ENCODE measurements at regions not wholly inside any gene's neighbourhood (a gene's known extent, or its start where the extent isn't known, plus 50 kb on each side); places are given as distances from the start of the nearest gene placed in this dataset.

DNA sequence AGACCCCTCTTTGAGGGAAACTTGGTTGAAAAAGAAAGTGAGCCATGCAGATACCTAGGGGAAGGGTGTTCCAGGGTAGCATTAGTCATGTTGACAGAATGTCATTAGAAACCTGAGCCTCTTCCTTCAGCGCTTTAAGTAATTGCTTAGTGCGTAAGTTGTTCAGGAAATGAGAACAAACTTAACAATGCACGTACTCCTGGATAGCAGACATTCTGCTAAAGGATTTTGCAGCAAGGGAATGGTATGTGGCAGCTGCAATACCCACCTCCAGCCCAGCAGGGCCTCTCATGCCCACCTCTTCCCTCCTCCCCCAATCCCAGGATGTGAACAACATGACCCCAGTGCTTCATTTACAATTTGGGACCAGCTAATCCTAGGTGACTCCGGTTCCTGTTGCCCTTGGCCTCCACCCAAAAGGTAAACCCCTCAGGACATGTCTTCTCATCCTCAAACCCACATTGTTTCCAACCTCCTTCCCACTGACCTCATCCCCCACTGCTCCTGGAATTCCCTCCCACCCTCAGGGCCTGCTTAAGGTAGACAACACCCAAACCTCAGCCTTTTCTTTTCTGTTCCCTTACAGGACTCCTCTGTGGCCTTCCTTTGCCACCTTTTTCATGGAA lies 98.0 kb upstream of the BCAR3 start:
- POLR2A ChIA-PET = no interaction called here
- DNase-seq (ENCODE audit: low read depth, low spot score) (no peak), ATAC-seq (no peak), FAIRE-seq (no peak)
- CTCF ChIA-PET = no interaction called here
- Histone ChIP-seq H3K4me2 (ENCODE audit: control insufficient read depth, insufficient read depth) (no peak overlapping the region), H3K27ac (ENCODE audit: control insufficient read depth, insufficient read depth) (no peak overlapping the region), H3K27me3 (replicated peaks in 1 of 2; ENCODE audit: control insufficient read depth in 2 of 2, insufficient read depth in 2 of 2, low read length in 1 of 2) (0 out of 4 replicates have a peak, but pooled peaks cover 0 to 3% of the 10 kb centered on the region in 2 experiments), H3K4me3 (no peak overlapping the region), H3K9me3 (replicated peaks; ENCODE audit: control insufficient read depth, insufficient read depth, low read length) (no peaks in the 10 kb centered on the region; the same call in 2 of the 3 replicates), H3K9ac (ENCODE audit: control insufficient read depth, insufficient read depth, low read length) (no peak overlapping the region), H2AFZ (ENCODE audit: control insufficient read depth, low read depth, low read length) (no peak overlapping the region), H4K20me1 (ENCODE audit: control insufficient read depth, insufficient read depth) (no peaks in the 10 kb centered on the region), H3K4me1 (ENCODE audit: control insufficient read depth, insufficient read depth, low read length) (no peaks in the 10 kb centered on the region), H3K79me2 (ENCODE audit: control insufficient read depth, insufficient read depth, low read length) (no peaks in the 10 kb centered on the region), H3K36me3 (ENCODE audit: control insufficient read depth in 2 of 2, insufficient read depth in 2 of 2, low read length in 1 of 2) (no peaks in the 10 kb centered on the region)
- no TSS peak for BruUV-seq (replicated peaks)
- SMC1A ChIA-PET (ENCODE audit: uncharacterized antibody, unreplicated experiment) = no interaction called here
- TF ChIP-seq, protein P1, sequence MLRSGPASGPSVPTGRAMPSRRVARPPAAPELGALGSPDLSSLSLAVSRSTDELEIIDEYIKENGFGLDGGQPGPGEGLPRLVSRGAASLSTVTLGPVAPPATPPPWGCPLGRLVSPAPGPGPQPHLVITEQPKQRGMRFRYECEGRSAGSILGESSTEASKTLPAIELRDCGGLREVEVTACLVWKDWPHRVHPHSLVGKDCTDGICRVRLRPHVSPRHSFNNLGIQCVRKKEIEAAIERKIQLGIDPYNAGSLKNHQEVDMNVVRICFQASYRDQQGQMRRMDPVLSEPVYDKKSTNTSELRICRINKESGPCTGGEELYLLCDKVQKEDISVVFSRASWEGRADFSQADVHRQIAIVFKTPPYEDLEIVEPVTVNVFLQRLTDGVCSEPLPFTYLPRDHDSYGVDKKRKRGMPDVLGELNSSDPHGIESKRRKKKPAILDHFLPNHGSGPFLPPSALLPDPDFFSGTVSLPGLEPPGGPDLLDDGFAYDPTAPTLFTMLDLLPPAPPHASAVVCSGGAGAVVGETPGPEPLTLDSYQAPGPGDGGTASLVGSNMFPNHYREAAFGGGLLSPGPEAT (IDR thresholded peaks at IDR 0.05; ENCODE audit: low read depth) = no peak
- TF ChIP-seq LARP7 (IDR thresholded peaks at IDR 0.05) (no peak), POU2F2 (IDR thresholded peaks at IDR 0.05; ENCODE audit: borderline replicate concordance, low read depth, low read length) (no peak), ATF7 (IDR thresholded peaks at IDR 0.05; ENCODE audit: low read depth) (no peak), ZSCAN29 (IDR thresholded peaks at IDR 0.05) (no peak), ZZZ3 (IDR thresholded peaks at IDR 0.05; ENCODE audit: control insufficient read depth, insufficient read length, low read depth) (no peak), PAX5 (IDR thresholded peaks at IDR 0.05; ENCODE audit: borderline replicate concordance, low read depth, low read length) (no peak), ZBTB11 (CRISPR knock-in tag; IDR thresholded peaks at IDR 0.05) (no peak), NR2F1 (conservative IDR thresholded peaks at IDR 0.05) (no peak), CEBPB (IDR thresholded peaks at IDR 0.05; ENCODE audit: borderline replicate concordance in 1 of 2, low read depth in 2 of 2, low read length in 2 of 2) (no peak), MXI1 (IDR thresholded peaks at IDR 0.05; ENCODE audit: low read depth, low read length) (no peak), MTA2 (IDR thresholded peaks at IDR 0.05; ENCODE audit: low read depth) (no peak), BACH1 (IDR thresholded peaks at IDR 0.05; ENCODE audit: borderline replicate concordance) (no peak), ZNF687 (IDR thresholded peaks at IDR 0.05) (no peak), KAT2A (conservative IDR thresholded peaks at IDR 0.05; ENCODE audit: control insufficient read depth, low read depth, low read length) (no peak), CBX3 (IDR thresholded peaks at IDR 0.05; ENCODE audit: borderline replicate concordance, low read depth) (no peak), HDAC2 (IDR thresholded peaks at IDR 0.05) (no peak)
- in situ Hi-C loops (cut with MboI) (no loop called here), intact Hi-C loops (cut with micrococcal nuclease; ENCODE audit: unreplicated experiment) (no loop called here)
- RAD21 ChIA-PET (ENCODE audit: unreplicated experiment) = interaction anchor here (1.3 kb wide), 1 partner anchor 151 kb away, joined by 3 read pairs; no protein-coding TSS in a partner anchor
- 49% methylated on average over 4 of the region's 4 CpGs for WGBS (ENCODE audit: insufficient coverage, insufficient replicate concordance, low lambda C conversion rate, missing lambda C conversion rate)

Data from GM12878 (cell line).